Pons (tissue), 1 donor: ENCODE measurements at regions not wholly inside any gene's neighbourhood (a gene's known extent, or its start where the extent isn't known, plus 50 kb on each side); places are given as distances from the start of the nearest gene placed in this dataset.
"Not testable (repeated sequence)": the region's sequence is repeated elsewhere in the genome, so short reads cannot be mapped to it uniquely, and the experiment has no call there.

Source experiments
- DNase-seq: peaks from one replicate; pipeline ENCODE4 v3.0.0-alpha.2; 2016; ENCODE audit warnings: low spot score

DNA sequence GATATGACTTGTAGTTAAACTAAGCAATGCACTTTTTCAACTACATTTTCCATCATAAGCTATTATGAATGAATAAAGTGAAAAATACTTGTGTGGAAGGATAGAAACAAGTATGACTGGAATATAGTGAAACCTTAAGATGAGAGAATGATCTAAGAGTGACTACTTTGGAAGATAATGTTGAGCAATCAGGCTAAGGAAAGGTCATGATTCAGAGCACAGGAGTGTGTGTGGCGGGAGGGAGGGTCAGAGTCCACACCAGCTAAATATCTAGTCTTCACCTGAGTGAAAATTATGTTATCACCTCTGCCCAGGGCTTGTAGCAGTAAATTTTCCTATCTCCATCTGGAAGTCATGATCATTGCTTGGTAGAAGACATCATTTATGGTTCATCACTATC is 833.4 kb upstream of the ATXN8OS start:
- DNase-seq, result no peak

DNA sequence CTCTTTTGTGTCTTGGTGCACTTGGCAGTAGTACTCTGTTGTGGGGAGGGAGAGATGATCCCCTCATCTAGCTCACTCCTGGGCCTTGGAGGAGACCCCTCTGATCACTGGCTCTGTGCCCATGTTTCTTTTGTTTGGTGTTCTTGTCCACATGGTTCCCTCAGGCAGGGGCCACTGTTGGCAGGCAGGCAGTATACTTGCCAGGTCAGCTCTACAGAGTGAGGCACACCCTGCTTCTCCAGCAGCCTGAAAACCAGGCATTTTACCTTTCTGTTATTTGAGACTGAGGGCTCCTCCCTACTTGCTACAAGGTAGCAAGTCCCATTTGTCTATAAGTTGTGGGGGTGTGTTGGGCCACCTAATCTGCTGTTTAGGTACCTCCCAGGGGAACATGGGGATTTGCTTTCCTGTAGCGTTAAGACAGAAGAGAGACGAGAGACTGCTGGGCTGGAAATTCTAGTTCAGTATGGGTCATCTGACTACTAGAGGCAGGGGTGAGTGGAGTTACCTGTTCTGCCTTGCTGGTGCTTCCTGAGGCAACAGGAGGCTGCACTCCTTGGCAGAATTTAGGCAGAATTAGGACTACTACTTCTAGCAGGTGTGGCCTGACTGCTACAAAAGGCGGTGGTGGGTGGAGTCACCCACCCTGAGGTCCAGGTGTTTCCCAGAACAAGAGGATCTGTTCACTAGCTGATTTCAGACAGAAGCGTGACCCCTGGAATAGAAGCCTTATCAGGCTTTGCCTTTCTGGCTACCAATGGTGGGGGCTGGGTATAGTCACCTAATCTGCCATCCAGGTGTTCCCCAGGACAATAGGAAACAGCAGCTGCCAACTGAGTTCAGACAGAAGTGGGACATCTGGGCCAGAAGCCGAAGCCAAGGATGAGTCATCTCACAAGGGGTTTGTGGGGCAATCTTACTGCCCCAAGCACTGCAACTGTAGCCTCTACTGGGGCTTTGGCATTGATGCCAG is 843.0 kb upstream of the ATXN8OS start:
- no peak for DNase-seq

DNA sequence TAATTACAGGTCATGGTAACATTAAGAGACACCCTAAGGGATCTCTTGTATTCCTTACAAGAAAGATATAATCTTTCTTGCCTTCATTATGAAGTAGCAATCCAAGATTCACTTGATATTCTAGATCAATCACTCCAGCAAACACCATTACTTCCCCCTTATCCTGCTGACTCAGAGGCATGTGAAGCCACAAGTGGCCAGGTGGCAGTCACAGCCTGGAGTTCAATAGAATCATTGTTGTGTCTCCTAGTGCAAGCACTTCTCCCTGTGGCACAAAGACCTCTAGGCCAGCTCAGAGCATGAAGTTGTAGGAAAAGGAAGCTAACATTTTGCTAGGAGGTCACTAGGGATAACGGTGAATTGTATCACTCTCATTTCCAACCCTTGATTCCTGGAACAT is 864.3 kb upstream of the ATXN8OS start:
- peak; percentile 3 for DNase-seq

DNA sequence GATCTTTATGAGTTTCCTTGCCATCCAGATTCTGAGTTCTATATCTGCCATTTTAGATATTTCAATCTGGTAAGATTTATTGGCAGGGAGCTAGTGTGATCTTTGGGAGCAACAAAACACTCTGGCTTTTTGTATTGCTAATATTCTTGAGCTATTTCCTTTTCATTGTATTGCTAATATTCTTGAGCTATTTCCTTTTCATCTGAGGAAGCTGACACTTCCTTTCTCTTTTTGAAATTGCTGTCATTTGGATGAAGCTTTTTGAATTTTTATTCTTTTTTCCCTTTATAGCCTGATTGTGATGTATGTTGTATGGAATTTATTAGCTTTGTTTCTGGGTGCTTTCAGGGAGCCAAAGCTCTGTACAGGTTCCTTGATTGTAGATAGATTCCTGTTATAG is 873.5 kb upstream of the ATXN8OS start:
- no peak for DNase-seq

DNA sequence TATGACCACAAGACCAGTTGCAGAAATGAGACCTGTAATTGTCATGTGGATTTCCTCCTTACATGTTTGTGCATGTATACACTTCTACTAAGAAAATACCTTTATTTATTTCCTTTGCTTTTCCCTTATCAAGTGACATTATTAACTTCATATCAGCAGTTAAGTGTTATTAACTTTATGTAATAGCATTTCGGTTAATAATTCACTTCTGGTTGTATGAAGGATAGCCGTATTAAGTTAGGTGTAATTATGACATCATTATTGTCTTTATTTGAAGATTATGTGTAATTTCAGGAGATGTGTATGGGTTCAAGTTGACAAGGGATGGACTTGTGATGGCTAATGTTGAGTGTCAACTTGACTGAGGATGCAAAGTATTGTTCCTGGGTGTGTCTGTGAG is 881.2 kb upstream of the ATXN8OS start:
- DNase-seq, result no peak

DNA sequence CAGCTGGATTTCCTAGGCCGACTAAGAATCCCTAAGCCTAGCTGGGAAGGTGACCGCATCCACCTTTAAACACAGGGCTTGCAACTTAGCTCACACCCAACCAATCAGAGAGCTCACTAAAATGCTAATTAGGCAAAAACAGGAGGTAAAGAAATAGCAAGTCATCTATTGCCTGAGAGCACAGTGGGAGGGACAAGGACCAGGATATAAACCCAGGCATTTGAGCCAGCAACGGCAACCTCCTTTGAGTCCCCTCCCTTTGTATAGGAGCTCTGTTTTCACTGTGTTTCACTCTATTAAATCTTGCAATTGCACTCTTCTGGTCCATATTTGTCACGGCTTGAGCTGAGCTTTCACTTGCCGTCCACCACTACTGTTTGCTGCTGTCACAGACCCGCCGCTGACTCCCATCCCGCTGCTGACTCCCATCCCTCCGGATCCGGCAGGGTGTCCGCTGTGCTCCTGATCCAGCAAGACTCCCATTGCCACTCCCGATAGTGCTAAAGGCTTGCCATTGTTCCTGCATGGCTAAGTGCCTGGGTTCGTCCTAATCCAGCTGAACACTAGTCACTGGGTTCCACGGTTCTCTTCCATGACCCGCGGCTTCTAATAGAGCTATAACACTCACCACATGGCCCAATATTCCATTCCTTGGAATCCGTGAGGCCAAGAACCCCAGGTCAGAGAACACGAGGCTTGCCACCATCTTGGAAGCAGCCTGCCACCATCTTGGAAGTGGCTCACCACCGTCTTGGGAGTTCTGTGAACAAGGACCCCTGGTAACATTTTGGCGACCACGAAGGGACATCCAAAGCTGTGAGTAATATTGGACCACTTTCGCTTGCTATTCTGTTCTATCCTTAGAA is 885.8 kb upstream of the ATXN8OS start:
- not testable (repeated sequence) for DNase-seq

GRCh38 chr13:69213396-69213795 is 894.2 kb upstream of the ATXN8OS start:
- DNase-seq, result no peak

GRCh38 chr13:69204620-69205019 is 903.0 kb upstream of the ATXN8OS start:
- DNase-seq, result no peak

DNA sequence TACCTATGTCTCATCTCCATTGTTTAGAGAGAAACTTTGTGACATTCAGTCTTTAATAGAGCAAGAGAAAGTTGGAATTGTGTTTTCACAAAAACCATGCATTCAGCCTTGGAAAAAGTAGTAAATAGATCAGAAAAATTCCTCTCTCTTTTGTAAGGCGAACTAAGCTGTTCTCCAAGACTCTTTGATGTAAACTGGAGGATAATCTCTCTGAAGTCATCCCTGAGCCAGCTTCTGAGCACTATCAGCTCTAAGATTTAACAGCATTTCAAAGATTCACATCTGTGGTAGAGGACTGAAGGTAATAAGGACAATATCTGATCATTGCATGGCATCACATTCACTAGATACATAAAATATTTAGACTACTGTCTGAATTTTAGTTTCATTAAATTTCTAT is 904.6 kb upstream of the ATXN8OS start:
- DNase-seq, result no peak

DNA sequence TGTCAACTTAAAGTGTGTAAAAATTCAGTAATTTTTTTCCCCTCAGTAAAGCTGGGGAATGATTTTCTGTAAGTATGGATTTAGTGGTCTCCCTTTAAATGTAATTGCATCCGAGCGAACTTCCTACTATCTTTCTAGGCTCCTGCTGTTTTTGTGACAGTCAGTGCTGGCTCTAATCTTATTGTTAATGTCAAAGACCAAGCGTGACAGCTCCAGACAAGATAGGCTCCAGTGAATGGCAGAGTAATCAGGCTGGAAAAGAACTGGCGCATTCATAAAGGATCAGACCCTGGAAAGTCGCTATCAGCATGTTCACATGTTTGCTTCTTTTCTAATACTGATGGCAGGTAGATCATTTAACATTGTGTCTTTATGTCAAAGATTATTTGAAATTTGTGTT is 908.0 kb upstream of the ATXN8OS start:
- no peak for DNase-seq

- DNase-seq, result no peak
Observed at GRCh38 chr13:69198706-69199105, 908.9 kb upstream of the ATXN8OS start.

GRCh38 chr13:69194130-69194529 is 913.5 kb upstream of the ATXN8OS start:
- DNase-seq, result no peak

GRCh38 chr13:69180034-69180433 is 927.6 kb upstream of the ATXN8OS start:
- no peak for DNase-seq

- no peak for DNase-seq
Observed at GRCh38 chr13:69178000-69178399, 929.6 kb upstream of the ATXN8OS start.

- no peak for DNase-seq
Observed at GRCh38 chr13:69168436-69168835, 939.2 kb upstream of the ATXN8OS start.

DNA sequence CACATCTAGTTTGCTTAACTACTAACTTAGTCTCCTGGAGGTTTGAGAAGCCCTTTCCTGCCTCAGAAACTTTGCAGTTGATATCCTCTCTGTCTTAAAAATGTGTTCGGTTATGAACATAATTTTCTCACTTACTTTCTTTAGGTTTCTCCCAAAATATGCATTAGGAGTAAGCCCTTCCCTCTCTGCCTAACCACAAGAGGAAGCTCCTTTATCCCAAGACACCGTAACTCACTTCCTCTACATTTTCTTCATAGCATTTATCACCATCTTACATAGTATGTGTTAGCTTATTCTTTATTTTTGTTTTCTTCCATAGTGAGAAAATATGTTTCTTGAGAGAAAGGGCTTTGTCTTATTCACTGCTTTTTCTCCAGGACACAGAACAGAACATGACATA is 952.5 kb upstream of the ATXN8OS start:
- DNase-seq, result no peak

DNA sequence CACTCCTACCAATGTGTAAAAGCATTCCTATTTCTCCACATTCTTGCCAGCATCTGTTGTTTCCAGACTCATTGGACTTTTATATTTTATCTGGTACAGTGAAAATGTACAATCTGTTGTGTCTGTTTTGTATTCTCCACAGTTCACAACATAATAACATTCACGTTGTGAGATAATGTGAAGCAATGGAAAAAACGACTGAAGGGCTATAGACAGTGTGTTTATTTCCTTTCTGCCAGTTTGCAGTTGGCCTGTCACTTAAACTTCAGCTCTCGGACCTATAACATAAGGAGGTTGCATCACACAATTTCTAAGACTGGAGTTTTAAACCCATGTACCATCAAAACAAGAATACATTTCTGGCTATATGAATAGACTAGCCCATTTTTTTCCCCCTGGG is 965.5 kb upstream of the ATXN8OS start:
- no peak for DNase-seq

- DNase-seq, result no peak
Observed at GRCh38 chr13:69124996-69125395, 982.6 kb upstream of the ATXN8OS start.

- no peak for DNase-seq
Observed at GRCh38 chr13:69109891-69110525, 997.6 kb upstream of the ATXN8OS start.

GRCh38 chr13:69108486-69108885 is 999.1 kb upstream of the ATXN8OS start:
- DNase-seq, result no peak

- DNase-seq, result no peak
Observed at GRCh38 chr13:69107436-69107835, 1000.2 kb upstream of the ATXN8OS start.

DNA sequence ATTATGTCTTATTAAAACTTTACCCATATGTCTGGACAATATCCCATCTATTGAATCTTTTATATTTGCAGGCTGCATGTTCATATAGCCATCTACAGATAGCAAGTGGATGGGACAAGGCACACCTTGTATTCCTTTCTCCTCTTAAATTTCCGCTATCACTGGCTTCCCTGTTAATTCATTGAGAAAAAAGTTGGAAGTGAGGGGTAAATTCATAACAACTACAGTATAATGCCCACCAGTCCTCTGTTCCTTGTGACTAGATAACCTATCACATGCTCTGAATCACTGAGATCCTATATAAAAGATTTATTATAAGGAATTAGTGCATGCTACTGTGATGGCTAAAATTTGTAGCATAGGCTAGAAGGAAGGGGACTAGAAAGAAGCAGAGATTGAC is 1005.8 kb upstream of the ATXN8OS start:
- DNase-seq, result no peak

DNA sequence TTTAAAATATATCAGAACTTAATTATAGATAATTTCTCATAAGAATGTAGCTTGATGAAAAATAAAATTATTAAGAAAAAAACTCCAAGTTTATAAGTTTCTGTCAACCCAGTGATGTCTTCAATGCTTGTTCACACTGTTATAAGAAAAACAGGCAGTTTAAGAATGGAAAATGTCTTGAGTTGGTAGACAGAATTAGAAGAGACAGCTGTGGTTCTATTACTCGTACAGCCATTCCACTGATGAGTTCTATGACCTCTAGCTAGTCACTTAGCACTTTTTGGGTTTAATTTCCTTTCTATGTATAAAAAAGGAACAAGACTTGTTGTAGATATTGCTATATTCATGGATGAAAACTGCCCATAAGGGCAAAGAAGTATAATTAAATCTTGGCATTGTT is 1013.1 kb upstream of the ATXN8OS start:
- DNase-seq, result no peak
